DND-41 (cell line): ENCODE measurements at regions not wholly inside any gene's neighbourhood (a gene's known extent, or its start where the extent isn't known, plus 50 kb on each side); places are given as distances from the start of the nearest gene placed in this dataset.

Experiments used
- CTCF ChIP-seq: IDR thresholded peaks from 2 replicates; pipeline ENCODE4 v1.5.1; 2012; ENCODE audit warnings: borderline replicate concordance, low read length, moderate library complexity, mild to moderate bottlenecking; ENCODE audit not compliant: poor library complexity, severe bottlenecking; ENCODE audit errors: extremely low read depth
- EZH2 ChIP-seq: IDR thresholded peaks from 3 replicates; pipeline ENCODE4 v1.6.1; 2012; ENCODE audit warnings: borderline replicate concordance, low read depth, mild to moderate bottlenecking, moderate library complexity, low read length, inconsistent platforms; ENCODE audit not compliant: severe bottlenecking

GRCh38 chr6:144423167-144423566 is 138.0 kb downstream of the UTRN start:
- TF ChIP-seq CTCF (no peak), EZH2 (no peak)
